C1 segment of cervical spinal cord (tissue), 14 donors: ENCODE measurements at regions not wholly inside any gene's neighbourhood (a gene's known extent, or its start where the extent isn't known, plus 50 kb on each side); places are given as distances from the start of the nearest gene placed in this dataset.

Experiments used
- DNase-seq, 14 donors: peaks; one replicate each; lab custom pipeline; 2025; lab: John Stamatoyannopoulos, UW

DNA sequence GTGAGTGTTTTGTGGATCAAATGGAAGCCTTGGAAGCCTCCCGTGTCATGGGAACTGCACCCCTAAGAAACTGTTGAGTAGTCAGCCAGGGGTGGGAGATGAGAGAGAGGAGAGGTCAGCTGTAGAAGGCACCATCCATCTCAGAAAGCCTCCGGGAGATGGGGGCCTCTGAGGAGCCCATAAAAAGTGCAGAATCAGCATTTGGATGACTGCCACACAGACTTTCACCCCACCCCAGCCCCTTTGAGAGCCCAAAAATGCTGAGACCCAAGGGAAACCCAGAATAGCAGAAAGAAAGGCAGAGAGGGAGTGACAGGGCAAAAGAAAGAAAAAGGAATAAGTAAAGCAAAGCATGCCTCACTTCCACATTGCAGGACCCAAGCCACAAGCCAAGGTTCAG, 443.1 kb upstream of the ZEB2 start:
- DNase-seq = no peak

DNA sequence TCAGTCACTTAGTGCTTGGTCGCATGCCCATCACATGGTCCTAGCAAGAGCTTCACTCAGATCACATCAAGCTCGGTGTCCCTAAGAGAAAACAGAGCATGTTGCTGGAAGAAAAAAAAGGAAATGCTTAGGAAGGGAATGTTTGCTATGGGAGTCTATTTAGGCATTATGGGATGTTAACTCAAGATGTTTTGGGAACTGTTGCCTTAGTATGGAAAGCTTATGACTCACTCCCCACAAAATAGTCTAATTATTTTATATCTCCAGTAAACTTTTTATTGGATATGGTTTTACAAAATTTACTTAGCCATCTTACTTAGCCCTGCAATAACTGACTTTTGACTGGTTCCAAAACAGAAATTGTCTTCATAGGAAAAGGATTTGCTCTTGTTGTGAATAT, 439.5 kb upstream of the ZEB2 start:
- DNase-seq = no peak

GRCh38 chr2:144950899-144951560, 431.1 kb upstream of the ZEB2 start:
- peak in 1 of 14 donors; percentile 3 for DNase-seq

GRCh38 chr2:144948205-144948855, 428.4 kb upstream of the ZEB2 start:
- no peak for DNase-seq

DNA sequence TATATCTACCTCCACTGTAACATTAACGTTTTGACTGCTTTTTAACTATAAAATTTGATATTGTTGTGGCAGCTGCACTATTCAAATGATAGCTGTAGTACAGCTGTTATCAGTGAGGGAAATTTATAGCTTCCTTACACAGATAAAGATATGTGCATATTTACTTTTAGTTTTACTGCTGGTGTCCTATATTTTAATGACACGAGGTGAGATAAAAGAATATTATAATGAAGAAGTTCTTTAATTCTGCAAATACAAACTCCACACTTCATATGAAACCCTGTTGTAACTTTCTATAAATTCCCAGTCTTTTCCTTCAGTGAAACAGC, 427.8 kb upstream of the ZEB2 start:
- no peak for DNase-seq

- no peak for DNase-seq
These were observed 426.3 kb upstream of the ZEB2 start for GRCh38 chr2:144946263-144946662.

GRCh38 chr2:144944546-144945220, 424.8 kb upstream of the ZEB2 start:
- DNase-seq = no peak

DNA sequence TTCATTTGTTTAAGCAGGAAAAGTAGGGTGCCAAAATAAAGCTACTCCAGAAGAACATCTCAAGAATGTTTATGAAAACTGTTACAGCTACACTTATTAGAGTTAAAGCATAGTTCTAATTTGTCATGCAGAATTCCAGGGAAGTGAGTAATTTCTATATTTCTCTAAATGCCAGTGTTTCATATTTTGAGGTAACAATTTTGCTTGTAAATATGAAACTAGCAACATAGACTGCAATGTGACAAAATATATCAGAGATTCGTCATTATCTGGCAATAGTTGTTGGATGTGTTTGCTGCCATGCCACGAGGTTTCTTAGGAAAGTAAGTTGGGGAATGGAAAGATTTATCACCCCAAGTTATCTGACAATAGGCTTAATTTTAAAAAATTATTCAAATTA, 424.1 kb upstream of the ZEB2 start:
- no peak for DNase-seq

- no peak for DNase-seq
These were observed 423.5 kb upstream of the ZEB2 start for GRCh38 chr2:144943293-144943941.

DNA sequence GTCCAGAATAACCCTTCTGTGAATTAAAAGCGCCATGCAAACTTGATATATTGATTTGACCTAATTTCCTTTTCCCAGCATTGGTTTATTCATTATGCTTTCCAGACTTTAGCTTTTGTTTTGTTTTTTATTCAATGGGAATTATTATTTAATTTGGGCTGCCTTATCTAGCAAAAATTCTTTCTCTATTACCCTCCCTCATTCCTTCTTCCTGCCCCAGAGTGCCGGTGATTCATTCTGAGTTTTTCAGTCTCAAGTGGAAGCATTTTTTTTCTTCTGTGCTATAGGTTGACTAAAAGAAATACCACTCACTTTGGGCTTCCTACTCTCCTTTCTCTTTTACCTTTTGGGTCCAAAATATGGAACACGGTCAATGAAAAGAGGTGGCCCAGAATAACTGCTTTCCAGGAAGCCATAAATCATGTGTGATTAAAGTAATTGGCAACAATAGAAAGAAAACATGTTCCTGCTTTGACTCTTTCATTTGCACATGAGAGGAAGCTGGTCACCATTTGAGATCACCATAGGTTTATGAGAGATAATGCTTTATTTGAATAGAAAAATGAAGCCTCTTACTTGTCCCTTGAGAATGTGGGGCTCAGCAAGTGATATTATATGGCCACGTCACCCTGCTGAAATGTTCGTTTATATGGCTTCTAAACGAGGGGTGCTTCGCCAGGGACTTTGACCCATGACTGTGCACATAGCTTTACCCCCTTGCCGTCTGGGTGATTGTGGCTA, 422.8 kb upstream of the ZEB2 start:
- no peak for DNase-seq

- no peak for DNase-seq
These were observed 422.0 kb upstream of the ZEB2 start for GRCh38 chr2:144941743-144942488.

DNA sequence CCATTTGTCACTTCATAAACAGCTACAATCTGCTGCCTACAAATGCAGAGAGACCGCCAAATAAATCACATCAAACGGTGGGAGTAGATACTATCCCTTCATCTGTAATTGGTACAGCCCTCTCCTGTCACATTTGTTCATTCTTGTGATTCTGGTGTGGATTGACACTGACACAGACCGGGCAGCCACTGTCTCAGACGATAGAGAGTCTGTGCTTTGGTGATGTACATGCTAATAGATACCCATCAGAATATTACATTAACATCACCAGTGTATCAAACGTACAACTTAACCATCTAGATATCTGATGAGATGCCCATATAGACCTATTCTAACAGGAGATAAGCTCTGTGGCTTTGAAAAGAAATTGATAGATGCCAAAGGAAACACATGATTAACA, 419.7 kb upstream of the ZEB2 start:
- DNase-seq = no peak

GRCh38 chr2:144937910-144938709, 418.2 kb upstream of the ZEB2 start:
- DNase-seq = no peak

- DNase-seq = no peak
These were observed 417.1 kb upstream of the ZEB2 start for GRCh38 chr2:144937066-144937465.

- DNase-seq = no peak
These were observed 416.5 kb upstream of the ZEB2 start for GRCh38 chr2:144936442-144936841.

DNA sequence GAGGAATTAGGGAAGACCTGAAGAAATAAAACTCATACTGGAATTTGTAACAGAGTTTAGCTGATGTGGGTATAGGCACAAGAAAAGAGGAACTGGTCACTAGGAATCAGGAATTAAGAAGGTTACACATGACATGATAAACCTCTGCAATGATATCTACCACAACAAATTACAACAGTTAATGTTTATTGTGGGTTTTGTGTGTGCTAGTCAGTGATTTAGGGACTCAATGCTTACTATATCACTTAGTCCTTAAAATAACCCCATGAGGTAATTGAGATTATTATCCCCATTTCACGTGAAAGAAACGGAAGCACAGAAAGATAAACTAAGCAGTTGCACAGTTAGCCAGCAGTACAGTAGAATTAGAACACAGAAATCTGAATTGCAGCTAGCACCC, 415.8 kb upstream of the ZEB2 start:
- no peak for DNase-seq

DNA sequence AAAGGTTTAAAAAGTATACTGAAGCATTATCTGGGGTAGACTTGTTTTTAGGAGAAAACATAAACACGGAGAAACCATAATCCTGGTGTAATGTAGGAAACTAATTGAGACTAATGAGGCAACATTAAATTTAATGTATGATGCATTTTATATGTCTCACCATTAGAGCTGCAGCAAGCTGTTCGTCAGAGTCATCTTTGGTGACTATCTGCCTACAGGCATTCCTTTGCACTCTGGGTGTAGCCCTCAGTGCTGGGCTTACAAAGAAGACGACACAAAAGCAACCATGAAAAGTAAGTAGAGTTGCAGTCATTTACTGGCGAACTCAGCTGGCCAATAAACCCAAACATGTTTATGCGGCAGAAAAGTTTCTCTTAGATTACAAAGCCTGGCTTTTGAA, 415.3 kb upstream of the ZEB2 start:
- no peak for DNase-seq

- DNase-seq = no peak
These were observed 412.0 kb upstream of the ZEB2 start for GRCh38 chr2:144931960-144932359.

DNA sequence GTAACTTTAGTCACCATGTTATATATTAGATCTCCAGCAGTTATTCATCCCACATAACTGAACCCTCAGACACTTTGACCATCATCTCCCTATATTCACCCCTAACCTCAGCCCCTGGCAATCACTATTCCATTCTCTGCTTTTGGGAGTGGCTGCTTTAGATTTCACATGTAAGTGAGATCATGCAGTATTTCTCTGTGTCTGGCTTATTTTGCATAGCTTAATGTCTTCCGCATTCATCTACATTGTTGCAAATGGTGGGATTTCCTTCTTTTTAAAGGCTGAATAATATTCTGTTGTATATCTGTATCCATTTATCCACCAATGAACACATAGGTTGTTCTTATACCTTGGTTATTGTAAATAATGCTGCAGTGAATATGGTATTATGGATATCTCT, 411.6 kb upstream of the ZEB2 start:
- DNase-seq = no peak

DNA sequence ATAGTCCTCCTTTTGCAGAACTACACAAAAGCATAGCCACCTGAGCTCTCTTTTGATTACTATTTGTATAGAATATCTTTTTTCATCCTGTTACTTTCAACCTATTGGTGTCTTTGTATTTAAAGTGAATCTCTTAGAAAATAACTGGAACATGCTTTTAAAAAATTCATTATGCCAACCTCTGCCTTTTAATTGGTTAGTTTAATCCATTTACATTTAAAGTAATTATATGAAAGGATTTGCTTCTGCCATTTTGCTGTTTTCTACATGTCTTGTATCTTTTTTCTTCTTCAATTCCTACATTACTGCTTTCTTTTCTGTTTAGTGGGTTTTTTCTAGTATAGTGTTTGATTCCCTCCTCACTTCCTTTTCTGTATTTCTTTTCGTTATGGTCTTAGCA, 407.5 kb upstream of the ZEB2 start:
- DNase-seq = no peak

DNA sequence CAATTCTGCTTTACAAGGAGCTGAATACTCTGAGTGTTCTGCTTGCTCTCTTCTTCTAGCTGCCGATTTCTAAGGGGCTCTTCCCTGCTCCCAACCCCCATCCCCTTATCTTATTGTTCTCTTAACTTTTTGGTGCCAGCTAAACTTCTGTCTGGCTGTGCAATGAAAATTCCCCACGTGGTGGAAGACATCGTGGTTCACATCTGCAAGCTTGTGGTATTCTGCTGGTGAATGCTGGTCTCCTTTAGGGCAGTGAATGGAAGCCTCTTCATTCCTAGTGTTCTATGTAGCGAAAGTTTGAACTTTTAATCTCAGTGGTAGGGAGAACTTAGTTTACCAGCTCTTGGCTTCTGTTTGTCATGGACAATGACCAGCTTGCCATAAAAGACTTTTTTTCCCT, 406.0 kb upstream of the ZEB2 start:
- DNase-seq = no peak
